Astrocyte of the cerebellum (primary cell): ENCODE measurements at regions not wholly inside any gene's neighbourhood (a gene's known extent, or its start where the extent isn't known, plus 50 kb on each side); places are given as distances from the start of the nearest gene placed in this dataset.
"Not testable (repeated sequence)": the region's sequence is repeated elsewhere in the genome, so short reads cannot be mapped to it uniquely, and the experiment has no call there.

ENCODE experiments used
- DNase-seq: peaks from one replicate; pipeline ENCODE4 v3.0.0-alpha.2; 2011; ENCODE audit warnings: low read depth
- H3K4me3 ChIP-seq: 2 replicates; pipeline ENCODE4 v1.5.1; 2011; ENCODE audit warnings: mild to moderate bottlenecking, low read depth, low read length, moderate library complexity
- CTCF ChIP-seq: IDR thresholded peaks from 2 replicates; pipeline ENCODE4 v1.5.1; 2012; ENCODE audit warnings: low read length, low read depth, moderate library complexity, mild to moderate bottlenecking; ENCODE audit errors: missing control alignments
- in situ Hi-C: cut with HindIII; loops from 2 replicates; pipeline ENCODE4 v1.10.0; 2017; ENCODE audit warnings: low sequenced_read_pairs

- in situ Hi-C loops: no loop called here
Observed at GRCh38 chr2:57465067-57465466, 581.5 kb upstream of the VRK2 start.

GRCh38 chr2:57465967-57466366 lies 580.6 kb upstream of the VRK2 start:
- in situ Hi-C loops: no loop called here
- no peak for DNase-seq
- no peak overlapping the region for H3K4me3 ChIP-seq
- no peak for TF ChIP-seq CTCF

More at GRCh38 chr2:57465067-57465466, 581.5 kb upstream of the VRK2 start:
- no peak for DNase-seq
- no peak overlapping the region for H3K4me3 ChIP-seq
- TF ChIP-seq CTCF: no peak

GRCh38 chr2:57475391-57475790 lies 571.2 kb upstream of the VRK2 start:
- in situ Hi-C loops: no loop called here
- no peak for TF ChIP-seq CTCF
- DNase-seq: no peak
- H3K4me3 ChIP-seq: no peak overlapping the region

DNA sequence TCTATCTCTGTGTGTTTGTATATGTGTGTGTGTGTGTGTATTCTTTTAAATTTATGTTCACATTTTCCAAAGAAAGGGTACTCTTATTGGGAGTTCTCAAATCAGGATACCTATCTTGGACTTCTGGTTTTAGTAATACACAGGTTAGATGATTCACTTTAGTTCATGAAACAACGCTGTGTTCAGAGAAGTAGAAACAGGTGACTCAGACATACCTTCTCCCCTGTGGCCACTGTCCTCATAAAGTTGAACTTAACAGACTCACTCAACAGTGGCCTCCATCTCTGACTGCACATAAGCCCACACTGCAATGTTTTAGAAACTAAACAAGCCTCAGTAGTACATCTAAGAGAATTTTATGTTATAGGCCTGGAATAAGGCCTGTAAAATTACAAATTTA lies 566.6 kb upstream of the VRK2 start:
- no peak for TF ChIP-seq CTCF
- in situ Hi-C loops: no loop called here
- DNase-seq: no peak
- H3K4me3 ChIP-seq: no peak overlapping the region

GRCh38 chr2:57488061-57488460 lies 558.5 kb upstream of the VRK2 start:
- TF ChIP-seq CTCF: no peak
- no peak overlapping the region for H3K4me3 ChIP-seq
- in situ Hi-C loops: no loop called here
- DNase-seq: no peak

DNA sequence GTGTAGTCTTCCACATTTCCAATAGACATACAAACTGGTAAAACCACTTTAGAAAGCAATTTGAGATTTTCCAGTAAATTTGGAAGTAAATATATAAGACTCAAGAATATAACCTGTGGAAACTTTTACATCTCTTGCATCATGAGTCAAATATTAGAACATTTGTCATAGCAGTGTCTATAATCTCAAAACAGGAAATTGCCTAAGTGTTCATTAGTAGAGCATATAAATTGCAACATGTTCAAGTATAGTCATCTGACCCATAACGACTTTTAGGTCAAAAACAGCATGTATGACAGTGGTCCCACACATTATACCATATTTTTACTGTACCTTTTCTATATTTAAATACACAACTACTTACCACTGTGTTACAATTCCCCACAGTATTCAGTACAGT lies 555.9 kb upstream of the VRK2 start:
- in situ Hi-C loops: no loop called here
- no peak overlapping the region for H3K4me3 ChIP-seq
- TF ChIP-seq CTCF: no peak
- no peak for DNase-seq

DNA sequence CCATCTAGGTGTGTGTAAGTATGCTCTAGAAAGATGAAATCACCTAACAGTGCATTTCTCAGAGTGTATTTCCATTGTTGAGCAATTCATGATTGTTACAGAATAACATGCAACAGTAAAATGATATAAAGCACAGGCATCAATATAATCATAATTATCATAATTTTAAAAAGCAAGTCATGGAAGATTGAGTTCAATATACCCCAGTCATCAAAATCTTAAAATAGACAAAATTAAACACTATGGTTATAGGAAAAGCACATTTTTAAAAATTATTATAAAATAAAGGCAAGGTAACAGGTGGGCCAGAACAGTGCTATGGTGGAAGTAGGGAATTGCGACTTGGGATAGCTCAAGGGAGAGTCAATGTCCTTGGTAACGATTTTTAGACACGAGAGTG lies 555.4 kb upstream of the VRK2 start:
- in situ Hi-C loops: no loop called here
- DNase-seq: no peak
- no peak overlapping the region for H3K4me3 ChIP-seq
- no peak for TF ChIP-seq CTCF

- in situ Hi-C loops, H3K4me3 ChIP-seq, DNase-seq: not testable (repeated sequence)
Observed at GRCh38 chr2:57493966-57494365, 552.6 kb upstream of the VRK2 start.
